ENCODE measurements at regions not wholly inside any gene's neighbourhood (a gene's known extent, or its start where the extent isn't known, plus 50 kb on each side); places are given as distances from the start of the nearest gene placed in this dataset.

DNA sequence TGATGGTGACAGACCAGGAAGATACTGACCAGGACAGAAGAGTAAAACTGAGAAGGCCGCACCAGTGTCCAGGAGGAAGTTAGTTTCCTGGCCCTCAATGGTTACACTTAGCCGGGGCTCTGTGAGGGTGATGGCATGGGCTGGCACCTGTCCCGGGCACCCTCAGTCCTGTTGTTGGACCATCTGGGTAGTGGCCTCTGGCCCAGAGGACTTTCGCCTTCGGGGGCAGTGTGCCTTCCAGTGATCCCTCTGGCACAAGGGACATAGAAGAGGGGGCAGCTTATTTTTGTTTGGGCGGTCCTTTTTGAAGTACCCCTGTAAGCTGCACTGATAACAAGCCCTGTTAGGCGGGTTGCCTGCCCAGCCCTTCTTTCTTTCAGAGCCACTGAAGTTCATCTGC is 1108.6 kb downstream of the TAF11L14 start:
- TF ChIP-seq EZH2 (IDR thresholded peaks at IDR 0.05; ENCODE audit: insufficient read depth, poor library complexity, severe bottlenecking): no peak
- TF ChIP-seq EZH2phosphoT487 (IDR thresholded peaks at IDR 0.05; ENCODE audit: insufficient read depth, low read depth): no peak
